ENCODE measurements at regions not wholly inside any gene's neighbourhood (a gene's known extent, or its start where the extent isn't known, plus 50 kb on each side); places are given as distances from the start of the nearest gene placed in this dataset.

- no peak for TF ChIP-seq CTCF (IDR thresholded peaks at IDR 0.05)
- Mint-ChIP-seq H3K36me3 (ENCODE audit: low read depth) (no peaks in the 10 kb centered on the region), H3K27me3 (ENCODE audit: low read depth) (peaks cover 4% of the 10 kb centered on the region), H3K4me3 (ENCODE audit: unreplicated experiment) (no peak overlapping the region), H3K4me1 (ENCODE audit: low read depth) (no peaks in the 10 kb centered on the region), H3K9me3 (ENCODE audit: low read depth) (no peaks in the 10 kb centered on the region), H3K27ac (ENCODE audit: unreplicated experiment) (no peak overlapping the region)
- no peak for DNase-seq (ENCODE audit: low spot score)
These were observed 169.5 kb upstream of the C2CD4B start for GRCh38 chr15:62334536-62334935.

GRCh38 chr15:62337934-62338333, 172.8 kb upstream of the C2CD4B start:
- no peaks in the 10 kb centered on the region for H3K9me3 Mint-ChIP-seq (ENCODE audit: low read depth)
- H3K27ac Mint-ChIP-seq (ENCODE audit: unreplicated experiment) = no peak overlapping the region
- H3K4me3 Mint-ChIP-seq (ENCODE audit: unreplicated experiment) = no peak overlapping the region
- peaks cover 4% of the 10 kb centered on the region for H3K27me3 Mint-ChIP-seq (ENCODE audit: low read depth)
- TF ChIP-seq CTCF (IDR thresholded peaks at IDR 0.05) = no peak
- H3K36me3 Mint-ChIP-seq (ENCODE audit: low read depth) = no peaks in the 10 kb centered on the region
- no peak for DNase-seq (ENCODE audit: low spot score)
- no peaks in the 10 kb centered on the region for H3K4me1 Mint-ChIP-seq (ENCODE audit: low read depth)

GRCh38 chr15:62338497-62338896, 173.4 kb upstream of the C2CD4B start:
- H3K27me3 Mint-ChIP-seq (ENCODE audit: low read depth) = peaks cover 4% of the 10 kb centered on the region
- H3K4me3 Mint-ChIP-seq (ENCODE audit: unreplicated experiment) = no peak overlapping the region
- H3K27ac Mint-ChIP-seq (ENCODE audit: unreplicated experiment) = no peak overlapping the region
- no peaks in the 10 kb centered on the region for H3K9me3 Mint-ChIP-seq (ENCODE audit: low read depth)
- H3K36me3 Mint-ChIP-seq (ENCODE audit: low read depth) = no peaks in the 10 kb centered on the region
- DNase-seq (ENCODE audit: low spot score) = no peak
- no peaks in the 10 kb centered on the region for H3K4me1 Mint-ChIP-seq (ENCODE audit: low read depth)
- no peak for TF ChIP-seq CTCF (IDR thresholded peaks at IDR 0.05)

GRCh38 chr15:62342959-62343358, 177.9 kb upstream of the C2CD4B start:
- no peak overlapping the region for H3K4me3 Mint-ChIP-seq (ENCODE audit: unreplicated experiment)
- DNase-seq (ENCODE audit: low spot score) = no peak
- H3K9me3 Mint-ChIP-seq (ENCODE audit: low read depth) = no peaks in the 10 kb centered on the region
- no peak overlapping the region for H3K27ac Mint-ChIP-seq (ENCODE audit: unreplicated experiment)
- peaks cover 2% of the 10 kb centered on the region for H3K4me1 Mint-ChIP-seq (ENCODE audit: low read depth)
- TF ChIP-seq CTCF (IDR thresholded peaks at IDR 0.05) = no peak
- no peaks in the 10 kb centered on the region for H3K27me3 Mint-ChIP-seq (ENCODE audit: low read depth)
- no peaks in the 10 kb centered on the region for H3K36me3 Mint-ChIP-seq (ENCODE audit: low read depth)

- Mint-ChIP-seq H3K4me3 (ENCODE audit: unreplicated experiment) (no peak overlapping the region), H3K36me3 (ENCODE audit: low read depth) (no peaks in the 10 kb centered on the region), H3K4me1 (ENCODE audit: low read depth) (peaks cover 2% of the 10 kb centered on the region), H3K9me3 (ENCODE audit: low read depth) (no peaks in the 10 kb centered on the region), H3K27me3 (ENCODE audit: low read depth) (no peaks in the 10 kb centered on the region), H3K27ac (ENCODE audit: unreplicated experiment) (no peak overlapping the region)
- no peak for DNase-seq (ENCODE audit: low spot score)
- no peak for TF ChIP-seq CTCF (IDR thresholded peaks at IDR 0.05)
These were observed 178.3 kb upstream of the C2CD4B start for GRCh38 chr15:62343397-62343796.

Measured in chondrocyte (in vitro differentiated cells).